HG02970 (cell line): ENCODE measurements at regions not wholly inside any gene's neighbourhood (a gene's known extent, or its start where the extent isn't known, plus 50 kb on each side); places are given as distances from the start of the nearest gene placed in this dataset.

ENCODE experiments used
- ATAC-seq: cut with Tn5 transposase; IDR thresholded peaks from one replicate; pipeline ENCODE4 v1.9.1; 2021; ENCODE audit warnings: mild to moderate bottlenecking, moderate library complexity, moderate number of reproducible peaks; ENCODE audit not compliant: unreplicated experiment, low FRiP score

DNA sequence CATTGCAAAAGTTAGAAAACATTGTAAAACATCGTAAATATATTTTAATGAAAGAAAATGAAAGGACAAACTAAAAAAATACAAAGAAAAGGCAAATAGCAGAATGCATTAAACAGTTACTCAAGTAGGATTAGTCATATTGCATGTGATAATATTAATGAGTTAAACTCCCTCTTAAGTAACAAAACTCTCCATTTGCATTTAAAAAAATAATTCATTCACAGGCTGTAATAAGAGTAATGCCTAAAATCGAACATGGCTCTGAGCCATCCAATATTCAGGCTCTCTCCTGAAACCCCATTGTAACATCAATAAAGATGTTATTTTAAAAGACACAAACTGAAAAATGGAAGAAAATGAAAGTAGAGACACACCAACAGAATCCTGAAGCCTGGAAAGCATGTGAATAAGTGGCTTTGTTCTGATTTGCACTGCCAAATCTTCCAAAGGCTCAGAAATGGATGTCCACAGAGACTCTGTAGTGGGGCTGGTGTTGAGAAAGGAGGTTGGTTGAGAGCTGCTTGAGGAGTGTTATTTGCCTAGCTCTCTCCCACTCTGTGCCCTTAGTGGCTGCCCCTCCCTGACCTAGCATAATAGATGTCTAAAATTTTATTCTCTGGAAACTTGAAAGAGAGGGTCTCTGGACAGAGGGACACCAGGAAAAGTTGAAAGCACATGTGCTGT lies 268.3 kb upstream of the MEOX2 start:
- ATAC-seq = no peak

DNA sequence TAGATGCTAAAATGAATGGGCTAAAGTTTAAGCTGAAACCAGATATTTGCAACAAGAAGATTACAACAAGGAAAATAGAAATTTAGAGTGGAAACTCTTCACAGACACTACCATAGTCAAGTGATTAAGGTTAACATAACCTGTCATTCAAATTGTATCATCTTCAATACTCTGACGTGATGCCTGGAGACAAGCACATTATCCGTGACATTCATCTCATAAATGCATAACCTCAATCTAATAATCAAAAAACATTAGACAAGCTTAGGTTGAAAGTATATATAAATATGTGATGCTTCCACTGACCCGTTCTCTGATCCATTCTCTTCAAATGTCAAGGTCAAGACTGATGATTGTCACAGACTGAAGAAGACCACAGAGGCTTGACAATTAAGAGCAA lies 263.8 kb upstream of the MEOX2 start:
- no peak for ATAC-seq

DNA sequence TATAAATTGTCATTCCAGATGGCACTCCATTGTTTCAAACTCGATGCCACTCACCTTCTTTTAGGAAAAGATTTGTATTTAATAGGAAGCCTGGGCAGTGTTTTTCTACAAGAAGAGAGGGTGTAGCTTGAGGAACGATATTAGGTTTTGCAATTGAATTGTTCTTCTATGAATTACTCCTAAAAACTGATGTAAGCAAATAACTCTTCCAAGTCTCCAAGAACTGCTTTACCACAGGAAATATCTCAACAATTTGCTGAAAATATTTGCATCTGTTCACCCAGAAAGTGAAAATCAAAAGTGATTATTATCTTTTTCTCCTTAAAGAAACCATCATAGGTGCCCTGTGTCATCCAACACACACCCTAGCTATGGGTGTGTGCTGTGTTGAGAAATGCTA lies 261.3 kb upstream of the MEOX2 start:
- no peak for ATAC-seq

DNA sequence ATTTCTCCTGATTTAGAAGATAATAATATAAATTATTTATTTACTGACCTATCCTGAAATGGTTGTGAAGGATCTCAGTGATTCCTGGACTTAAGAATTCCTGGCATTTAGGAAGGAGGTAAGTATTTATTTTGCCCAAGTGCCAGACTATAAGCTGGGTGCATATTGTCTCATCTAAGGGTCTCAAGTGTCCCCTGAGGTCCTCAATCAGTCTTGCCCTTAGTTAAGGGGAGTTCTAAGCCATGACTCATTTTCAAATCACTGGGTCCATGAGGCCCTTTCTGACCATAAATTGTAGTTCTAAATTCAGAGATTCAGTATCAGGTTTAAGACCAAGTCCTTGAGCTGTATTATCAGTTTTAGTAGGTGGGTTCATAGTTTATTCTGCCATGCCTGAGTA lies 251.6 kb upstream of the MEOX2 start:
- no peak for ATAC-seq

DNA sequence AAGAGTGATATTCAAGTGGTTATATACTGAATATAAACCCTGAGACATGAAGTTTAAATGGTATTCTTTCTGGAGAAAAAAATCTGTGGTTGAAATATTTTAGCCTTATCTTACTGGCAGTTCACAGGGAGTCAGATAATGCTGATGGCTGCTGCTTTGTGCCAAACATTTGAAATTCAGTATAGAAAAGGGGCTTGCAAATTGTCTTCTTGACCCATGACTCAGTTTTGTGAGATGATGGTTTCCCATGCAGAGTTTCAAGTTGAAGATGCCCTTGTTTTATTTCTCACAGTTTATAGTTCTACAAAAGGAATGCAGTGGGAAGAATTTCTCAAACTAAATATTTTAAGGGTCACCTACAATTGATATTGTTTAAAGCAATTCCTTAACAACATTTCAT lies 251.1 kb upstream of the MEOX2 start:
- ATAC-seq = no peak

DNA sequence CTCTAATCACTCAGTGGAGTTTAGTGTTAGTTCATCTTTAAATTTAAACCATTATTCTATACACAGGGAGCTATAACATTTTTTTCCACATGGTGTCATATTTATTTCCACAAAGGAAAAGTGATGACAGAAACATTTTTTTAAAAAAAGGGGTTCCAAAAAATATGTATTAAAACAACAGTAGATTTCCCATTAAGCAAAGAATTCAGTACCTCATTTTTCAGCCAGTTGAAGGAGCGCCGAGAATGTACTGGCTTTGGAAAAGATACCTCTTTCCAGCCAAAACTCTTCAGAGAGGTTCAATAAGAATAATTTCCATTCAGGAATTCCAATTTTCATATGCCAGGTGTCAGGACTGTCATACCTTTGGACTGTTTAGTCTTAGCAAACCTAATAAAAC lies 250.5 kb upstream of the MEOX2 start:
- no peak for ATAC-seq

DNA sequence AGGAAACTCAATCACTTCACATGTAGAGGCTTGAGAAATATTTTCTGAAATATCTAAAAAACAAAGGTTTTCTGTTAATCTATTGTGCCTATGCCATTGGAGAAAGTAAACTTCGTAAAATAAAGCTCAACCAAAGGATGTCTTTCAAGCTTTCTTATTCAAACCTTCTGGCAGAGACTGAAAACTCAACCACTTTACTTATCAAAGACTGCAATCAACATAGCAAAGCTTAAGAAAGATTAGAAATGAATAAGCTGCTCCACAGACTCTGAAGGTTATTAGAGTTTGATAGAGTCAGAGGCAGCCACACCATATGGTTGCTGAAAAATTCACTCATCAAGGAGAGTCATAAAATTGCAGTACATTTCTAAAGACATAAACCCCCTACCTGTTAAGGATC lies 245.8 kb upstream of the MEOX2 start:
- no peak for ATAC-seq

DNA sequence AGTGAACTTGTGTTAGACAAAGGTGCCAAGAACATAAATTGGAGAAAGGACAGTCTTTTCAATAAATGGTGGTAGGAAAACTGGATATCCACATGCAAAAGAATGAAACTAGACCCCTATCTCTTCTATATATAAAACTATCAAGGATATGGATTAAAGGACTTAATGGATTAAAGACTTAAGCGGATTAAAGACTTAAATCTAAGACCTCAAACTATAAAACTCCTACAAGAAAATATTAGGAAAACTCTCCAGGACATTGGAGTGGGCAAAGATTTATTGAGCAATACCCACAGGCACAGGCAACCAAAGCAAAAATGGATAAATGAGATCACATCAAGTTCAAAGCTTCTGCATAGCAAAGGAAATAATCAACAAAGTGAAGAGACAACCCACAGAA lies 242.9 kb upstream of the MEOX2 start:
- ATAC-seq = no peak

DNA sequence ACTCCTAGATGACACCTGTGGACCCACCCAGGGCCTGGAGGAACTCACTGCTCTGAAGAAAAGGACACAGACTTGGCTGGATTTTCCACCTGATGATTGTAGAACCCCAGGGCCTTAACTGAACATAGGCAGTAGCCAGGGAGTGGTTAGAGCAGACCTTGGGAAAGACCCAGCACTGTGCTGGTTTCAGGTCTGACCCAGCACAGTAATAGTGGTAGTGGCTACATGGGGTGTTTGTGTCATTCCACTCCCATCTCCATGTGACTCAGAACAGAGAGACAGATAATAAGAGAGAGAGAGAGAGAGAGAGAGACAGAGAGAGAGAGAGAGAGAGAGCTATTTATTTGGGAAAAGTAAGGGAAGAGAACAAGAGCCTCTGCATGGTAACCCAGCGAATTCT lies 239.1 kb upstream of the MEOX2 start:
- no peak for ATAC-seq

DNA sequence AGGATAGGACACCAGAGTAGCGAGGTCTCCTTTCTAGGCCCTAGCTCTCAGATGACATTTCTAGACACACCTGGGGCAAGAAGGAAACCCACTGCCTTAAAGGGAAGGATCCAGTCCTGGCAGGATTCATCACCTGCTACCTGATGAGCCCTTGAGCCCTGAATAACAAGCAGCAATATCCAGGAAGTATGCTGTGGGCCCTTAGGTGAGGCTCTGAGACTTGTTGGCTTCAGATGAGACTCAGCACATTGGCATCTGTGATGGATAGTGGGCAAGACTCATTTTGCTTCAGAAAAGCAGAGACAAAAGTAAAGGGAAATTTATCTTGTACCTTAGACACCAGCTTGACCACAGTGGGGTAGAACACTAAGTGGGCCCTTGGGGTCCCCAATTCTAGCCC lies 238.4 kb upstream of the MEOX2 start:
- no peak for ATAC-seq

DNA sequence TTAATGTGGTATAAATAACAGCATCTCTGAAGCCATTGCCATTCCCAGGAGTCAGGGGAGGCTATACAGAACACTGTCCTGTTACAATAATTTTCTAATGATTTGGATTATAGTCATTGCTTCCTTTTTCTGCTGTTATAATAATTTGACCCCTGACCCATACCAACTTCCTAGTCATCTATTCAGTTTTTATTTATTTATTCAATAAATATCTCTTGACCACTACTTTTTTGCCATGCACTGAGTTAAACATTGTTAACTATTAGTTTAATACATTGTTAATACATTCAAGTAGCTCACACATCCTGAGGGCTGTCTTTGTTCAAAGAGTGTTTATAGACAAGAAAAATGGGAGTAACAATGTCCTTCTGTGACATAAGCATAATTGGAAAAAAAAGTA lies 235.5 kb upstream of the MEOX2 start:
- ATAC-seq = no peak

DNA sequence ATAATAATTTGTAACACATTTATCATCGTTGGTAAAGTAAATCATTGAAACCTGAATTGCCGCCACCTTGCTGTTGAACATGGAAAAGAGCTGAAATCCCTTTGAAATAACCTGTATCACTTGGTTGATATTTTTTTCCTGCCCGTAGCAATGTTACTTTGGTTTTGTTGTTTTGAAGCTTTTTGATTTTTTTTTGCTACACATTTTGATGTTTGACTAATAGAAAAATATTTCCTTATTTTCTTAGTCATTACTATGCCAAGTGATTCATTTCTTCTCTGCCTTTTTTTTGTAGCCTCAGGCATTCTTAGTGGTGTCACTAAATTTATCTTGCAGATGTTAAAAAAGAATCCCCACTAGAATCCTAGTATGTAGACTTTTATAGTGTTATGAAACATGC lies 235.1 kb upstream of the MEOX2 start:
- no peak for ATAC-seq

DNA sequence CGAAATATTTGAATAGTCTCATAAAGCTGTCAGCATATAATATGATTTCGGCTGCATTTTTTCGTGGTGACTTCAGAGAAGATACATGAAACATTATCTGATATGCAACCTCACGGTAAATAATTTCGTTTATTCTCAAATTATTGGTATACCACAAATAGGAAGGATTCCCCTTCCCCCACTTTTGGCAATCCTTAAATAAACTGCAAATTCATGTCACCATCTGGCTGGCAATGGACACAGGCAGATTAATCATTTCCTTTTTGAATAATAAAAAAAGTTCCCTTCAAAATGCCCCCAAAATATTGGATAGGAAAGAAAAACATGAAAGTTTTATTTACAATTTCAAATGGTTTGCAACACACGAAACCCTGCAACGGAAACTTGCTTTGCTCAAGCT lies 234.5 kb upstream of the MEOX2 start:
- ATAC-seq = no peak

DNA sequence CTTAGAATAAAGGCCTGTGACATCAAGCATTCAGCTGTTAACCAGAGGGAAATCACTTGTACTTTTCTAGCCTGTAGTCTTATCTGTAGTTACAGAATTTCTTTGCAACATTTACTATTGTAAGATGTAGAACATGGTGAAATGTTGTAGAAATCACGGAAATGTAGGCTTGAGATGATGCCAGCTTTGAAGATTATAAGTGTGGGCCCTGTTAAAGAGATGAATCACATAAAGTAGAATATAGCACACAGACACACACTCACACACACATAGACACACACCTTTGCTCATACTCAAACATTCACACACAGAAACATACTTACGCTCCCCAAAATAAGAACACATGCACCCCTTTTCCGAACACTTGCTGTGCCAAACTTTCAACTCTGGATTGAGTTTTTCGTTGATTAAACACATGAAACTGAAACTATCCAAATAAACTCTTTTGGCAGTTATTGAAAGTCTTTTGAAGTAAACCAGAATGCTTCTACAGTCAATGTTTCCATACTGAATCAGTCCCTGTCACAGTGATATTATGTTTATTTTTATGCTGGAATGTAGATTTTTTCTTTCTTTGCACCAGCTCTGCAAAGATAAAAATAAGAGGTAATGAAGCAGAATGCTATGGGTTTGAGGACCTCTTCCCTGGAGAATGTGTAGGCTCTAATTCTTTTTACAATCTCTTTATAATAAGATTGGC lies 230.3 kb upstream of the MEOX2 start:
- no peak for ATAC-seq

DNA sequence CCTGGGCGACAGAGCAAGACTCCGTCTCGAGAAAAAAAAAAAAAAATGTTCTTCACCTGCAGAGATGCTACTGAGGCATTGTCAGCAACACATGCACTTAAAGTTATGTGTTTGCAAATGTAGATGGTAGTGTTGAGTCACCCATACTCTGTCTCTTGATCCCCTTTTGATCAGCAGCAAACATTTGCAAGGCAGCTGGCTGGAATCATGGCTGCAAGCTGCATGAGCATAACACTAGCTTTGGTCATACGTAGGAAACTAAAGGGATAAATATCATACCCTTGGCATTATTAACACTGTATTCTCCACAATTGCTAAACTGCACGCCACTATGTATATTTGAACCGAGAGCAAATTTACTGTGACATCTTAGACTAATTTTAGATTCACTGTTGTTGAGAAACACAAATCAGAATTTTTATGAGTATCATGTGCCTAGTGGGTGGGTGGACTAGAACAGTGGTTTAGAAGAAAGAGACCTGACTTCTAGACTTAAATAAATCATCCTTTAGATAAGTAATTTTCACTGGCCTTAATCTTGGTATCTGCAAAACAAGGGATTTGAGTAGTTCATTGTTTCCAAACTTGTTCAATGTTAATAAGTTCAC lies 229.3 kb upstream of the MEOX2 start:
- ATAC-seq = no peak

DNA sequence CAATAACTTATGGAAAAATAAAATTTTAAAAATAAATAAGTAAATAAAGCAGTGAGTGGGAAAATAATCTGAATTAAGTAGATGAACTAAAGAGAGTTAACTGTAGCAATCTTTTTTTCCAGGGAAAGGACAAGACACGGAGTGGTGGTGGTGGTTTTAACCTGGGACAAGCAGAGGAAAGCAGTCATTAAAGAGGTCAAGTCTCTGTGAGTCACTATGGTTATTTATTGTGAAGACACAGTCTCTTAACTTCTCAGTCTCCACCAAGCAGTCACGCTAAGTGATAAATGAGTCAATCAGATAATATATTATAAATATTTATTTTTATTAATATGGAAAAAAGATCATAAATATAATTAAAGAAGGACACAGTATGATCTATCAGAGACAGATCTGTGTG lies 228.1 kb upstream of the MEOX2 start:
- no peak for ATAC-seq

DNA sequence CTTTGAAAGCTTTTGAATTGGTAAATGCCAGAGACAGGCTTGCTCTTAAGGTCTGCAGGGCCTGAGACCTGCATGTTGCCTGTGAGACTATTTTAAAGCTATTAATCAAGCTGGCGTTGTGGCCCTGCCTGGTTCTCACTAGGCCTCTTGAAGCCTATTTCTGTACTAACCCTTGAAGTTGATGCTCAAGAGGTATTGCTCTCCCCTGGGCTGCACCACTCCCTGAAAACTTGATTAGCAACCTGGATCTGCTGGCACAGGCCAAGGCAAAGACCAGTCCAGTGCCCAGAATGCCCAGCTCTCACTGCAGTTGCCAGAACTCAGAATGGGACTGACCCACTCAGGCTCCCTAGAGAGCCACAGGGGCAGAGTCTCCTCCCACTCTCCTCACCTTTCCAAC lies 220.0 kb upstream of the MEOX2 start:
- ATAC-seq = no peak

DNA sequence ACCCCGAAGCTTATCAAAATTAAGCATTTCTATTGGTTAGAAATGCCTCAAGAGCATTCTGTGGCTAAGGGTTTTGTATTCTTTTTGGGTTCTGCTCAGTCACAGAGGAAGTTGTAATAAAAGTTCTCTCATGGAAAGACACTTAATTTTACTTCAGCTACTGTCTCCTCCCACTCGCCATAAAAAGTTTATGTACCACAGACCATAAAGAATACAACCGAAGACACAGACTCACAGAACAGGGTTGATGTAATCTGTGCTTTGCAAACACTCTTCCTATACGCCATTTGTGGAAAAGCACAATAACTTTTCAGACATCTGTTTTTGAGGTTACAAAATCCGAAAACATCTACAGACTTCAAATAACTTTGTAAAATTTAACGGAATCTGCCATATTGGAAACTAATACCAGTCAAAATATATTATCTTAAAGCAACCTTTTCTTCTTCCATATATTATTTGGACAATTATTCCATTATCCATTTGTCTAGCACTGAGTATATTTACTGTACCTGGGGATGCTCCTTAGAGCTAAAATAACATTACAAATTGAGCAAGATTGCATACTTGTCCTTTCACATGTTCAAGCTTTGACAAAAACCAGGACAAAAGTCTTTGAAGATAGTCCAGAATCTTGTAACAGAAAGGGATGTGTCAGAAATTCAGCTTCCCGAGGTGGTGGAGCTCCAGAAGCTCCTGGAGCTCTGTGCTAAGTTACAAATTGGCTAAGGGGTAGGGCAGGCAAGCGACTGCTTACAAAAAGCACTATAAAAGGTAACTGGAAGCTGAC lies 219.0 kb upstream of the MEOX2 start:
- ATAC-seq = no peak

DNA sequence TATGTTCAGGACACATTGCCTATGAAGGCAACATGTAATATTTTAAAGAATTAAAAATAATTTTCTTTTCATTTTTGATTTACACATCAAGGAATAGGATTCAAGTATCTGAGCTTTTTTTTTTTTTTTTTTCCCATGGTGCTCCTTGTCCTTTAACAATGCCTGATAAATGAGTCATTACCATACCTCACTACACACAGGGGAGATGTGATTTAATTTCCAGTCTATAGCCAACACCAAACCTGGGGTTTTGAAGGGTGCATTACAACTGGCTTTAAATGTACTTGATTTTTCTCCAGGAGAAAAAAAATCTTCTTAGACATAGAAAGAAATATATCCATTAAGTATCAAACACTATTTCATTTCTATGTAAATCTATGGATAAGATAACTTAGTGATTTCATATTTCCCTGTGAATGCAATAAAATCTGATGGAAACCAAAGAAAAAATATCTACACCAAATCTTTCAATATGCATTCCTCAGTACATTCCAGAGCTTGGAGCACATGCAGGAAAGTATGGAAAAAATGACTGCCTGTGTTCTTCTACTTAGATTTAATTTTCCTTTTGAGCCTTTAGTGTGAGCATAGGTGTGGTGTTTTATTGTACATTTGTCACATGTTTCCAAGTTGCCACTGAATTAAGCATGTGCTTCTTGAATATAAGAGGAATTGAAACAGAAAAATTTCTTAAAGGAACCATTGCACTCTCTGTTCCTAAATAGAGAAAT lies 204.8 kb upstream of the MEOX2 start:
- ATAC-seq = no peak

DNA sequence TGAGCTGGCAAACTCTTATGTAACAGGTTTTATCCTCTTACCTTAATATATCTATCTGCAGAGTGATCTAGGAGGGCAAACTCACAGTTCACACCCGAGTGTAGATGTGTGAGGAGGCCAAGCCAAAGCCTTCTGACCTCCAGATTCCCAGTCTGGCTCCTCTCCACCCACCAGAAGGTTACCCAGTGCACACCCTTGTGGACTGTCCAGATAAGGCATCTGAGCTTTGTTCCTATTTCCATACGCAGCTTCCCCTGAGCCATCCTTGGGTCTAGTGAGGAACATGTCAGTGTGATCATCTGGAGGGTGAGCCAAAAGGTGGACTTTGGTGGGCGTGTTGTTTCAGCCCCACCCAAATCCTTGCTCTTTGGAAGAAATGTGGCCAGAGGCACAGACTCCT lies 203.0 kb upstream of the MEOX2 start:
- ATAC-seq = no peak

DNA sequence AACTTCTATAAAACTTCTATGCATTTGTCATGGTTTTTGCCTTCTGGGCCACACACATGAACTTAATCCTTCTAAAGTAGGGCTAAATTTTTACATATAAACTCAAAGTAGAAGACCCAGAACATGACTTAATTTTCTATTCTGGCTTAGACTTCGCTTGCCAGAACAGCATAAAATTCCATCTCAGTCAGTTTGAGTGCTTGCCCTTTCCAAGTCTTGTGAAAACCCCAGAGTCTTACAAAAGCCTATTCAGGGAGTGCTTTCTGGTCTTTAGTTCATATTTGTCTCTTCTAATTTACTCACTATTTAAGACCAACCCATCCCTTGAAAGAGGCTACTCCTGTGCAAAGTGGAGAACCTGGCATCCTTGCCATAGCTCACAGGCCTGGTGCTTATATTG lies 201.6 kb upstream of the MEOX2 start:
- ATAC-seq = no peak
